Epithelial cell of proximal tubule (primary cell): ENCODE measurements at regions not wholly inside any gene's neighbourhood (a gene's known extent, or its start where the extent isn't known, plus 50 kb on each side); places are given as distances from the start of the nearest gene placed in this dataset.

Experiments
- DNase-seq: peaks from one replicate; pipeline ENCODE4 v3.0.0-alpha.2; 2011; ENCODE audit warnings: low read depth
- H3K4me3 ChIP-seq: 2 replicates; pipeline ENCODE4 v1.5.1; 2011; ENCODE audit warnings: low read depth, mild to moderate bottlenecking, low read length
- CTCF ChIP-seq: conservative IDR thresholded peaks from 2 replicates; pipeline ENCODE4 v1.5.1; 2012; ENCODE audit warnings: low read depth, mild to moderate bottlenecking, low read length

GRCh38 chr6:121959501-121959900 is 440.0 kb upstream of the HSF2 start:
- no peak for DNase-seq
- no peak for TF ChIP-seq CTCF
- H3K4me3 ChIP-seq = no peak overlapping the region

DNA sequence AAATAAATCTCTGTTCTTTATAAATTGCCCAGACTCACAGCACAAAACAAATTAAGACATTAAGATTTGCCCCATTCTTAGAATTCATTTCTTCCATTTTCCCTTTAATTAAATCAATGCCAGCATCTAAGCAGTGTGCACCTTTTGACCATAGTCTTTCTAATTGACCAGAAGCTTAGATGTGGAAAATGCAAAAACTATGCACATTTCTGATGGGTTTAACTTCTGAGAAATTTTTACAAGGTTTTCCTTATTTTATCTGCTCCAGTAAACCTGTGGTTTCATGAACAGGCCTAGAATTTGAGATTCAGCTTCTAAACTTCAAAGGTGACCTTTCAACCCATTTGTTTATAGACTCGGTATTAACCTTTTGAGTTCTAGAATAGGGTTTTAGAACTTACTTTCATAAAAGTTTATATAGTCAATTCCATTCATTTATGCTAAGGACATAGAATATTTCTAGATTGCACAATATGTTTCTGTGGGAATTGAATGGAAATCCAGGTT is 437.8 kb upstream of the HSF2 start:
- DNase-seq = no peak
- TF ChIP-seq CTCF = no peak
- H3K4me3 ChIP-seq = no peak overlapping the region

DNA sequence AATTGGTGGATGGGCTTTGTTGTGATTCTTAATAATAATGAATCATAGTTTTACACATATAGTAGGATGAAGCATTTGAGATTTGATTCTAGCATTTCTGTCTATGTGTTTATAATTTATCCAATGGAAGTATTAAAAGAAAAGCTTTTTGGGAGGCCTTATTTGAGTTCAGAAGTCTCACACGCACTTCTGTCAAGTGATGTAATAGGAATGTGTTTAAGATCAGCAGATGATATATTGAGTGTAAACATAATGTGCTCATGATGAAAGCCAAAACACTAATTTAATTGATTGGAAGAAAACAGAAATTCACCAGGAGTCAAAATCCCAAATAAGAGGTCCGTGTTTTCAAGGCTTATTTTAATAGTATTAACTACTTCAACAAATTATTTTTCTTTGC is 435.6 kb upstream of the HSF2 start:
- DNase-seq = no peak
- TF ChIP-seq CTCF = no peak
- no peak overlapping the region for H3K4me3 ChIP-seq

DNA sequence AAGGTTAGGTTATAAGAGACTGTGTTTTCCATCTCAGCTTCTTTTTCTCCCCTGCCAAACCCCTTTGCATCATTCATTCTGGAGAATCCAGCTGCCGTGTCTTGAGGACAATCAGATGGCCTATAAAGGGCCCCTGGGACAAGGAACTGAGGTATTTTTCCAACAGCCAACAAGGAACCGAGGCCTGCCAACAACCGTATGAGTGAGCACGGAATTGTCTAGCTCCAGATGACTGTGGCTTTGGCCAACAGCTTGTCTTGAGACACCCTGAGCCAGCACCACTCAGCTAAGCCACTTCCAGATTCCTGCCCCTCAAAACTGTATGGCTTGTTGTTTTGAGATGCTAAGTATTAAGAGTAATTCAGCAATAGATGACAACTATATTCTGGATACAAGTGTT is 433.7 kb upstream of the HSF2 start:
- no peak for DNase-seq
- TF ChIP-seq CTCF = no peak
- H3K4me3 ChIP-seq = no peak overlapping the region

DNA sequence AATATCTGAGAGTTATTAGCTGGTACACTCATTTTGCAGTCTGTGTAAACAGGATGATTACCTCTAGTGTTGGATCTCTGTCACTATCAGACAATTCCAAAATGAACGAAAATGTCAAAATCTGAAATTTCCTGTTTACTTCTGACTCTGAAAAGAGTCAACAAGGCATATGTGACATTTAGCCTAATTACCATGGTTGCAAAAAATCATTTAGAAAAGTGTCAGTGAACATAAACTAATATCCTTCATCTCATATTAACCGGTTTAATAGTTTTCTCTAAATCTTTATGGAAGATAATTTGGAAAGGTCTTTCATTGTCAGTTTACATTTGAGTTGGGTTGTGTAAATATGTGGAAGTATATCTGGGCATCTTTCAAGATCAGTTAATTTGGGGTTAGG is 431.8 kb upstream of the HSF2 start:
- no peak for TF ChIP-seq CTCF
- H3K4me3 ChIP-seq = no peak overlapping the region

DNA sequence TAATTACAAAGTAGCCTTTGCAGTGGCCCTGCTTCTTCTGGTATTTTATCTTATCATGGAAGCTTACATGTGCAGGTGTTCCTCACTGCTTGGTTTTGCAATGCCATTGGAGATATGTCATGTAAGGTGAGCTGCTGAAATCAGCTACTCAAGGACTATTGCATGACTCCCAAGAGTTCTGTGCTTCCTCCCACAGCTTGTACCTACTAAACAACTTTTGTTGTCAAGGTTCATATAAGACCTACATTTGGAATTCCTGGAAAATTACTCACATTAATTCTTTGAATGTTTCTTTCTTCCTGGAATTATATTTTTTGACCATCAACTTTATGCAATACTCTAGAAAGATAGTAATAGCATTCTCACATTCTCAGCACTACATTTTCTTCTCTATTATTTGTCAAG is 427.5 kb upstream of the HSF2 start:
- no peak overlapping the region for H3K4me3 ChIP-seq
- DNase-seq = no peak
- no peak for TF ChIP-seq CTCF

More for the DNA sequence above, 431.8 kb upstream of the HSF2 start:
- DNase-seq = no peak

DNA sequence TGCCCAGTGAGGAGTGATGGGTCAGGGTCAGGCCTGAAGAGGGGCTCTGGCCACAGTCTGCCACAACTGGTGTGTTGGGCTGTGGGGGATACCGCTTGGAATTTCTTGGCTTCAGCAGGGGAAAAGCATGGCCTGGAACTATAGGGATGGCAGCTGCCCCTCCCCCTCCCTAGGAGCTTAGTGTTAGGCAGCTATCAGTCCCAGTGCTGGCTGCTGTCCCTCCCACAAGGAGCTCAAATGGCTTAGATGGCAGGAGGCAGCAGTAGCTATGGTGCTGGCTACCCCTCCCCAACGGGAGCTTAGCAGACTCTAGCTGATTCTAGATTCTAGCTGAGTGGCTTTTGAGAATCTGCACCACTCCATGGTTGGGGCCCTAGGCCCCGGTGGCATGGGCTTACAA is 414.5 kb upstream of the HSF2 start:
- H3K4me3 ChIP-seq = no peak overlapping the region
- no peak for TF ChIP-seq CTCF
- DNase-seq = no peak
